K562 (cell line): ENCODE measurements at regions not wholly inside any gene's neighbourhood (a gene's known extent, or its start where the extent isn't known, plus 50 kb on each side); places are given as distances from the start of the nearest gene placed in this dataset.

Source experiments
- ARHGAP35 ChIP-seq: fragments of 450-650 bp; IDR thresholded peaks from 2 replicates; pipeline ENCODE4 v1.6.1; 2018; ENCODE audit not compliant: partially characterized antibody
- DDX20 ChIP-seq: fragments of 450-650 bp; IDR thresholded peaks from 2 replicates; pipeline ENCODE4 v1.6.1; 2016; ENCODE audit warnings: missing genetic modification characterization, low read depth, mild to moderate bottlenecking, missing compliant biosample characterization, moderate library complexity
- HNRNPK ChIP-seq: fragments of 200-400 bp; formaldehyde crosslinking; IDR thresholded peaks from one replicate; pipeline ENCODE4 v1.6.1; 2018; ENCODE audit warnings: mild to moderate bottlenecking, low read depth, low read length; ENCODE audit not compliant: poor library complexity, severe bottlenecking
- KAT2B ChIP-seq: IDR thresholded peaks from one replicate; pipeline ENCODE4 v1.6.1; 2012; ENCODE audit warnings: low read depth, mild to moderate bottlenecking, control low read depth, inconsistent platforms, low read length, moderate library complexity
- LEF1 ChIP-seq: fragments of 450-650 bp; IDR thresholded peaks from 2 replicates; pipeline ENCODE4 v1.6.1; 2016; ENCODE audit warnings: mild to moderate bottlenecking
- MCM7 ChIP-seq, 2 experiments: fragments of 450-650 bp; IDR thresholded peaks; 2 replicates each; pipeline ENCODE4 v1.6.1; 2016 to 2018
- MYNN ChIP-seq, 2 experiments: sonication (generic); formaldehyde crosslinking in 1 of 2; IDR thresholded peaks; 2 replicates each; pipeline versions ENCODE4 v1.5.0 to v1.6.1; 2016 to 2020; ENCODE audit warnings: antibody characterized with exemption in 1 of 2, missing genetic modification reagents in 1 of 2
- NR1H2 ChIP-seq: sonication (generic); formaldehyde crosslinking; IDR thresholded peaks from 2 replicates; pipeline ENCODE4 v1.4.0; 2020; ENCODE audit warnings: mild to moderate bottlenecking, missing genetic modification reagents
- PRMT5 ChIP-seq: sonication (generic); formaldehyde crosslinking; IDR thresholded peaks from 2 replicates; pipeline ENCODE4 v1.5.0; 2020; ENCODE audit warnings: missing genetic modification reagents
- RBM14 ChIP-seq: fragments of 200-400 bp; formaldehyde crosslinking; IDR thresholded peaks from 2 replicates; pipeline ENCODE4 v1.6.1; 2018; ENCODE audit warnings: low read depth, mild to moderate bottlenecking, low read length, moderate library complexity, borderline replicate concordance; ENCODE audit not compliant: insufficient read depth
- SAFB ChIP-seq: fragments of 200-400 bp; formaldehyde crosslinking; IDR thresholded peaks from 2 replicates; pipeline ENCODE4 v1.6.1; 2017; ENCODE audit warnings: low read depth, low read length, borderline replicate concordance
- SAP30 ChIP-seq: fragments of 200-600 bp; sonication (generic); IDR thresholded peaks from 2 replicates; pipeline ENCODE4 v1.6.1; 2012; ENCODE audit warnings: borderline replicate concordance, low read depth, mild to moderate bottlenecking, moderate library complexity, low read length, control low read depth, inconsistent platforms; ENCODE audit not compliant: insufficient read depth, poor library complexity, severe bottlenecking
- SETDB1 ChIP-seq: IDR thresholded peaks from one replicate; pipeline ENCODE4 v1.6.1; 2012; ENCODE audit warnings: low read length, control low read depth, inconsistent platforms
- SP2 ChIP-seq: IDR thresholded peaks from 2 replicates; pipeline ENCODE4 v1.6.1; 2011; ENCODE audit warnings: mild to moderate bottlenecking, low read depth, low read length, moderate library complexity; ENCODE audit not compliant: poor library complexity, severe bottlenecking; ENCODE audit errors: extremely low read depth
- SRSF3 ChIP-seq: fragments of 200-400 bp; formaldehyde crosslinking; IDR thresholded peaks from 2 replicates; pipeline ENCODE4 v1.6.1; 2016; ENCODE audit warnings: mild to moderate bottlenecking, low read length, moderate library complexity; ENCODE audit not compliant: insufficient read depth
- STAG1 ChIP-seq: sonication (generic); formaldehyde crosslinking; IDR thresholded peaks from 2 replicates; pipeline ENCODE4 v1.5.0; 2020; ENCODE audit warnings: missing genetic modification reagents, borderline replicate concordance
- SUPT5H ChIP-seq: fragments of 450-650 bp; IDR thresholded peaks from 2 replicates; pipeline ENCODE4 v1.6.1; 2016
- TOE1 ChIP-seq, 2 experiments: fragments of 450-650 bp in 1 of 2; sonication (generic) in 1 of 2; formaldehyde crosslinking in 1 of 2; IDR thresholded peaks; 2 replicates each; pipeline versions ENCODE4 v1.7.1 to v1.8.0; 2016 to 2022; ENCODE audit warnings: borderline replicate concordance in 2 of 2, mild to moderate bottlenecking in 2 of 2, antibody characterized with exemption in 1 of 2, inconsistent platforms in 1 of 2, low read depth in 1 of 2, missing genetic modification reagents in 1 of 2, moderate library complexity in 1 of 2
- TRIM24 ChIP-seq, 2 experiments: fragments of 450-650 bp; IDR thresholded peaks; 2 replicates each; pipeline ENCODE4 v1.6.1; 2016
- WHSC1 ChIP-seq: IDR thresholded peaks from one replicate; pipeline ENCODE4 v1.6.1; 2012; ENCODE audit warnings: low read length, control low read depth, inconsistent platforms
- ZNF282 ChIP-seq: sonication (generic); formaldehyde crosslinking; IDR thresholded peaks from 2 replicates; pipeline ENCODE4 v1.8.1; 2023; ENCODE audit warnings: missing genetic modification reagents
- ZNF316 ChIP-seq: fragments of 450-650 bp; IDR thresholded peaks from 2 replicates; pipeline ENCODE4 v1.6.1; 2016
- ZNF696 ChIP-seq: fragments of 250-450 bp; sonication (Bioruptor Pico); conservative IDR thresholded peaks from 2 replicates; pipeline ENCODE4 v1.4.0; 2020; ENCODE audit warnings: mild to moderate bottlenecking, moderate library complexity
- ZNF717 ChIP-seq: fragments of 250-450 bp; sonication (Bioruptor Pico); IDR thresholded peaks from 2 replicates; pipeline ENCODE4 v1.5.0; 2021
- TF ChIP-seq, protein P1 (sequence below): fragments of 450-650 bp; IDR thresholded peaks from 2 replicates; pipeline ENCODE4 v1.6.1; 2016; ENCODE audit warnings: mild to moderate bottlenecking
- TF ChIP-seq, protein P2 (sequence below): fragments of 250-450 bp; sonication (Bioruptor Pico); IDR thresholded peaks from 2 replicates; pipeline ENCODE4 v1.4.0; 2020

DNA sequence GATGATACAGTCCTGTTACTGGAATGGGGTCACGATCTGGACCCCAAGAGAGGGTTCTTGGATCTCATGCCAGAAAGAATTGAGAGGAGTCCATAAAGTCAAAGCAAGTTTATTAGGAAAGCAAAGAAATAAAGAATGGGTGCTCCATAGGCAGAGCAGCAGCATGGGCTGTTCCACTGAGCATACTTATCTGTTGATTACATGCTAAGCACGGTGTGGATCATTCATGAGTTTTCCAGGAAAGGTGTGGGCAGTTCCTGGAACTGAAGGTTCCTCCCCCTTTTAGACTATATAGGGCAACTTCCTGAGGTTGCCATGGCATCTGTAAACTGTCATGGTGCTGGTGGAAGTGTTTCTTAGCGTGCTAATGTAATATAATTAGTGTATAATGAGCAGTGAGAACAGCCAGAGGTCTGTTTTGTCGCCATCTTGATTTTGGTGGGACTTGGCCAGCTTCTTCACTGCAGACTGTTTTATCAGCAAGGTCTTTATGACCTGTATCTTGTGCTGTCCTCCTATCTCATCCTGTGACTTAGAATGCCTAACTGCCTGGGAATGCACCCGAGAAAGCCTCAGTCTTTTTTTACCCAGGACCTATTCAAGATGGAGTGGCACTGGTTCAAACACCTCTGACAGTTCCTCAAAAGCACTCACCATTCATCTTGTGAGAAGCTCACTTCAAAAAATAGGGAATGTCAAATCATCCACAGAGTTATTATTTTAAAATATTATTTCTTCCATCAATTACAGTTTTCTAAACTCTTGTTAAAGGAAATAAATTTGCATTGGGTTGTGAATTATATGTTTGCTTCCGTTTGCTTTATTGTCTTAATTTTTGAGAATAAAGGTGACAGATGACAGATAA is 1358.8 kb upstream of the TMEM132C start (continued):
- TF ChIP-seq TRIM24 (IDR thresholded peaks at IDR 0.05) (peak in 1 of 2 experiments; percentile 59; a peak in 1 of 4 replicates), NR1H2 (CRISPR knock-in tag) (no peak), SRSF3 (no peak), SAP30 (no peak), LEF1 (peak; percentile 90), KAT2B (no peak), RBM14 (no peak), SETDB1 (no peak), DDX20 (tag) (peak; percentile 99), MCM7 (IDR thresholded peaks at IDR 0.05) (no peak), MYNN (IDR thresholded peaks at IDR 0.05) (0 out of 2 replicates have a peak, but pooled peaks have one; percentile 29), MYNN (CRISPR knock-in tag; IDR thresholded peaks at IDR 0.05) (no peak), STAG1 (CRISPR knock-in tag) (no peak), WHSC1 (no peak), ZNF282 (no peak), ZNF717 (CRISPR knock-in tag) (peak; percentile 93), SAFB (no peak), SUPT5H (no peak; the same call in none of the 2 replicates), PRMT5 (CRISPR knock-in tag) (no peak), TOE1 (IDR thresholded peaks at IDR 0.05; ENCODE audit: borderline replicate concordance) (no peak), TOE1 (CRISPR knock-in tag; IDR thresholded peaks at IDR 0.05; ENCODE audit: borderline replicate concordance, low read depth) (no peak), HNRNPK (no peak), ZNF696 (peak; percentile 91), SP2 (no peak), ARHGAP35 (no peak), ZNF316 (no peak)
- TF ChIP-seq, protein P1, sequence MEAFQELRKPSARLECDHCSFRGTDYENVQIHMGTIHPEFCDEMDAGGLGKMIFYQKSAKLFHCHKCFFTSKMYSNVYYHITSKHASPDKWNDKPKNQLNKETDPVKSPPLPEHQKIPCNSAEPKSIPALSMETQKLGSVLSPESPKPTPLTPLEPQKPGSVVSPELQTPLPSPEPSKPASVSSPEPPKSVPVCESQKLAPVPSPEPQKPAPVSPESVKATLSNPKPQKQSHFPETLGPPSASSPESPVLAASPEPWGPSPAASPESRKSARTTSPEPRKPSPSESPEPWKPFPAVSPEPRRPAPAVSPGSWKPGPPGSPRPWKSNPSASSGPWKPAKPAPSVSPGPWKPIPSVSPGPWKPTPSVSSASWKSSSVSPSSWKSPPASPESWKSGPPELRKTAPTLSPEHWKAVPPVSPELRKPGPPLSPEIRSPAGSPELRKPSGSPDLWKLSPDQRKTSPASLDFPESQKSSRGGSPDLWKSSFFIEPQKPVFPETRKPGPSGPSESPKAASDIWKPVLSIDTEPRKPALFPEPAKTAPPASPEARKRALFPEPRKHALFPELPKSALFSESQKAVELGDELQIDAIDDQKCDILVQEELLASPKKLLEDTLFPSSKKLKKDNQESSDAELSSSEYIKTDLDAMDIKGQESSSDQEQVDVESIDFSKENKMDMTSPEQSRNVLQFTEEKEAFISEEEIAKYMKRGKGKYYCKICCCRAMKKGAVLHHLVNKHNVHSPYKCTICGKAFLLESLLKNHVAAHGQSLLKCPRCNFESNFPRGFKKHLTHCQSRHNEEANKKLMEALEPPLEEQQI, result no peak
- TF ChIP-seq, protein P2, sequence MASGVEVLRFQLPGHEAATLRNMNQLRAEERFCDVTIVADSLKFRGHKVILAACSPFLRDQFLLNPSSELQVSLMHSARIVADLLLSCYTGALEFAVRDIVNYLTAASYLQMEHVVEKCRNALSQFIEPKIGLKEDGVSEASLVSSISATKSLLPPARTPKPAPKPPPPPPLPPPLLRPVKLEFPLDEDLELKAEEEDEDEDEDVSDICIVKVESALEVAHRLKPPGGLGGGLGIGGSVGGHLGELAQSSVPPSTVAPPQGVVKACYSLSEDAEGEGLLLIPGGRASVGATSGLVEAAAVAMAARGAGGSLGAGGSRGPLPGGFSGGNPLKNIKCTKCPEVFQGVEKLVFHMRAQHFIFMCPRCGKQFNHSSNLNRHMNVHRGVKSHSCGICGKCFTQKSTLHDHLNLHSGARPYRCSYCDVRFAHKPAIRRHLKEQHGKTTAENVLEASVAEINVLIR (CRISPR knock-in tag), result peak; percentile 90
